C4-2B (cell line): ENCODE measurements at regions not wholly inside any gene's neighbourhood (a gene's known extent, or its start where the extent isn't known, plus 50 kb on each side); places are given as distances from the start of the nearest gene placed in this dataset.

ENCODE experiments used
- CTCF ChIP-seq: fragments of 450-650 bp; conservative IDR thresholded peaks from 2 replicates; pipeline ENCODE4 v1.5.1; 2017; ENCODE audit warnings: mild to moderate bottlenecking
- ZFX ChIP-seq: fragments of 450-650 bp; IDR thresholded peaks from 2 replicates; pipeline ENCODE4 v1.6.1; 2017

- no peak for TF ChIP-seq CTCF
- TF ChIP-seq ZFX, result no peak
These were observed 130.9 kb upstream of the FBN2 start for GRCh38 chr5:128668921-128669320.
